Right atrium auricular region (tissue), 2 donors: ENCODE measurements at regions not wholly inside any gene's neighbourhood (a gene's known extent, or its start where the extent isn't known, plus 50 kb on each side); places are given as distances from the start of the nearest gene placed in this dataset.

ENCODE experiments used
- DNase-seq: peaks from one replicate; pipeline ENCODE4 v3.0.0-alpha.2; 2019; ENCODE audit warnings: low spot score
- H3K27ac ChIP-seq, 2 donors: fragments of 200-600 bp; sonication (generic); 1 replicate in 1 of 2; 2 replicates in 1 of 2; pipeline ENCODE4 v1.5.1; 2016 to 2019
- H3K27me3 ChIP-seq, 2 donors: fragments of 200-600 bp; sonication (generic); one replicate each; pipeline versions ENCODE4 v1.5.1 to v1.6.0; 2017 to 2019
- H3K36me3 ChIP-seq: fragments of 200-600 bp; sonication (generic); one replicate; pipeline ENCODE4 v1.5.1; 2016
- H3K4me1 ChIP-seq, 2 donors: fragments of 200-600 bp; sonication (generic); one replicate each; pipeline versions ENCODE4 v1.5.1 to v1.6.0; 2017 to 2019
- H3K4me3 ChIP-seq, 2 donors: fragments of 200-600 bp; sonication (generic); 1 replicate in 1 of 2; 2 replicates in 1 of 2; pipeline ENCODE4 v1.5.1; 2017 to 2019; ENCODE audit warnings: mild to moderate bottlenecking in 1 of 2, moderate library complexity in 1 of 2
- H3K9me3 ChIP-seq, 2 donors: fragments of 200-600 bp; sonication (generic); one replicate each; pipeline ENCODE4 v1.5.1; 2019
- TF ChIP-seq, protein P1 (sequence below), 2 donors: fragments of 200-600 bp; sonication (generic); IDR thresholded peaks; one replicate each; pipeline ENCODE4 v1.5.1; 2019; ENCODE audit warnings: antibody characterized with exemption in 2 of 2

GRCh38 chrX:121853762-121854613 is 806.6 kb downstream of the GLUD2 start:
- H3K36me3 ChIP-seq, result no peaks in the 10 kb centered on the region
- TF ChIP-seq, protein P1, sequence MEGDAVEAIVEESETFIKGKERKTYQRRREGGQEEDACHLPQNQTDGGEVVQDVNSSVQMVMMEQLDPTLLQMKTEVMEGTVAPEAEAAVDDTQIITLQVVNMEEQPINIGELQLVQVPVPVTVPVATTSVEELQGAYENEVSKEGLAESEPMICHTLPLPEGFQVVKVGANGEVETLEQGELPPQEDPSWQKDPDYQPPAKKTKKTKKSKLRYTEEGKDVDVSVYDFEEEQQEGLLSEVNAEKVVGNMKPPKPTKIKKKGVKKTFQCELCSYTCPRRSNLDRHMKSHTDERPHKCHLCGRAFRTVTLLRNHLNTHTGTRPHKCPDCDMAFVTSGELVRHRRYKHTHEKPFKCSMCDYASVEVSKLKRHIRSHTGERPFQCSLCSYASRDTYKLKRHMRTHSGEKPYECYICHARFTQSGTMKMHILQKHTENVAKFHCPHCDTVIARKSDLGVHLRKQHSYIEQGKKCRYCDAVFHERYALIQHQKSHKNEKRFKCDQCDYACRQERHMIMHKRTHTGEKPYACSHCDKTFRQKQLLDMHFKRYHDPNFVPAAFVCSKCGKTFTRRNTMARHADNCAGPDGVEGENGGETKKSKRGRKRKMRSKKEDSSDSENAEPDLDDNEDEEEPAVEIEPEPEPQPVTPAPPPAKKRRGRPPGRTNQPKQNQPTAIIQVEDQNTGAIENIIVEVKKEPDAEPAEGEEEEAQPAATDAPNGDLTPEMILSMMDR (IDR thresholded peaks at IDR 0.05), result no peak
- H3K4me1 ChIP-seq, result no peaks in the 10 kb centered on the region
- no peak for DNase-seq
- no peak overlapping the region for H3K4me3 ChIP-seq
- no peak overlapping the region for H3K27ac ChIP-seq
- no peaks in the 10 kb centered on the region for H3K9me3 ChIP-seq
- H3K27me3 ChIP-seq, result no peaks in the 10 kb centered on the region

- no peak for DNase-seq
- H3K27me3 ChIP-seq, result no peaks in the 10 kb centered on the region
- TF ChIP-seq, protein P1 (IDR thresholded peaks at IDR 0.05), result no peak
- H3K27ac ChIP-seq, result no peak overlapping the region
- H3K9me3 ChIP-seq, result no peaks in the 10 kb centered on the region
- H3K4me1 ChIP-seq, result no peaks in the 10 kb centered on the region
- no peaks in the 10 kb centered on the region for H3K36me3 ChIP-seq
- no peak overlapping the region for H3K4me3 ChIP-seq
Measured at GRCh38 chrX:121854614-121854911, 807.2 kb downstream of the GLUD2 start.

GRCh38 chrX:121858867-121859647 is 811.6 kb downstream of the GLUD2 start:
- H3K27me3 ChIP-seq, result no peaks in the 10 kb centered on the region
- no peak overlapping the region for H3K4me3 ChIP-seq
- H3K9me3 ChIP-seq, result no peaks in the 10 kb centered on the region
- no peak overlapping the region for H3K27ac ChIP-seq
- DNase-seq, result no peak
- H3K4me1 ChIP-seq, result no peaks in the 10 kb centered on the region
- TF ChIP-seq, protein P1 (IDR thresholded peaks at IDR 0.05), result no peak
- H3K36me3 ChIP-seq, result no peaks in the 10 kb centered on the region

GRCh38 chrX:121863976-121864375 is 816.6 kb downstream of the GLUD2 start:
- DNase-seq, result no peak
- no peak overlapping the region for H3K4me3 ChIP-seq
- H3K36me3 ChIP-seq, result no peaks in the 10 kb centered on the region
- H3K4me1 ChIP-seq, result no peaks in the 10 kb centered on the region
- no peak overlapping the region for H3K27ac ChIP-seq
- no peaks in the 10 kb centered on the region for H3K9me3 ChIP-seq
- TF ChIP-seq, protein P1 (IDR thresholded peaks at IDR 0.05), result no peak
- no peaks in the 10 kb centered on the region for H3K27me3 ChIP-seq

GRCh38 chrX:121864561-121864960 is 817.2 kb downstream of the GLUD2 start:
- Histone ChIP-seq H3K4me1 (no peaks in the 10 kb centered on the region), H3K36me3 (no peaks in the 10 kb centered on the region), H3K27me3 (no peaks in the 10 kb centered on the region), H3K27ac (no peak overlapping the region), H3K9me3 (no peaks in the 10 kb centered on the region), H3K4me3 (no peak overlapping the region)
- no peak for DNase-seq
- TF ChIP-seq, protein P1 (IDR thresholded peaks at IDR 0.05), result no peak
